ENCODE measurements at regions not wholly inside any gene's neighbourhood (a gene's known extent, or its start where the extent isn't known, plus 50 kb on each side); places are given as distances from the start of the nearest gene placed in this dataset.

GRCh38 chr13:55991666-55992065 is 1149.1 kb upstream of the PRR20A start:
- Histone ChIP-seq H3K4me2 (ENCODE audit: extremely low read depth, insufficient read depth, low read length) (no peak overlapping the region), H2AFZ (ENCODE audit: low read length) (no peak overlapping the region), H4K20me1 (ENCODE audit: control insufficient read depth, extremely low read depth, insufficient read depth, low read length) (no peaks in the 10 kb centered on the region), H3K4me3 (replicated peaks in 1 of 4; ENCODE audit: control extremely low read depth in 1 of 4, insufficient read depth in 1 of 4, low read depth in 3 of 4, low read length in 4 of 4) (no peak overlapping the region), H3K27me3 (ENCODE audit: control insufficient read depth, insufficient read depth, low read length) (no peaks in the 10 kb centered on the region), H3K79me2 (ENCODE audit: control insufficient read depth, insufficient read depth, low read length) (no peaks in the 10 kb centered on the region), H3K27ac (ENCODE audit: insufficient read depth, low read length) (no peak overlapping the region), H3K9ac (ENCODE audit: insufficient read depth, low read length) (no peak overlapping the region), H3K4me1 (ENCODE audit: control insufficient read depth, extremely low read depth, insufficient read depth, low read length) (no peaks in the 10 kb centered on the region), H3K36me3 (ENCODE audit: control insufficient read depth, insufficient read depth, low read length) (no peaks in the 10 kb centered on the region), H3K9me3 (ENCODE audit: control insufficient read depth, insufficient read depth, low read depth, low read length) (no peaks in the 10 kb centered on the region)
- TF ChIP-seq EZH2 (IDR thresholded peaks at IDR 0.05; ENCODE audit: low read length, missing control alignments) (no peak), CTCF (conservative IDR thresholded peaks at IDR 0.05 in 1 of 2, IDR thresholded peaks at IDR 0.05 in 1 of 2; ENCODE audit: low read depth in 1 of 2, low read length in 2 of 2) (no peak)
- no peak for DNase-seq (ENCODE audit: low read depth in 2 of 2)

DNA sequence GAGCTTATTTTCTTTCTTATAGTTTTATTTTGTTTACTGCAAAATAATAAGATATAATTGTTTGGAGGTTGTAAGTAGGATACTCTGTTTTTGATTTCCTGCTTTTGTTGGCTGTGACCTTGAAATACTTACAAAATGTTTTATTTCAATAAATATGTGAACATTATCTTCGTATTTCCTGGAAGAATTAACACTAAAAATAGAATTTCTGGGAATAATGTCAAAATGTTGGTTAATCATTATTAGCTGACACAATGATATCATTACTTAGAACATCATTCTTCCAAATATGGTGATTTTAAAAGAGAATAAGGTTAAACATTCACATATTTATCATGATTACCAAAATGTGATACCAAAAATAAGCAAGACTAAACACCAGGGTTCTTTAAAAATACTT is 1148.6 kb upstream of the PRR20A start:
- Histone ChIP-seq H3K79me2 (ENCODE audit: control insufficient read depth, insufficient read depth, low read length) (no peaks in the 10 kb centered on the region), H2AFZ (ENCODE audit: low read length) (no peak overlapping the region), H3K9me3 (ENCODE audit: control insufficient read depth, insufficient read depth, low read depth, low read length) (no peaks in the 10 kb centered on the region), H3K36me3 (ENCODE audit: control insufficient read depth, insufficient read depth, low read length) (no peaks in the 10 kb centered on the region), H4K20me1 (ENCODE audit: control insufficient read depth, extremely low read depth, insufficient read depth, low read length) (no peaks in the 10 kb centered on the region), H3K4me2 (ENCODE audit: extremely low read depth, insufficient read depth, low read length) (no peak overlapping the region), H3K27ac (ENCODE audit: insufficient read depth, low read length) (no peak overlapping the region), H3K9ac (ENCODE audit: insufficient read depth, low read length) (no peak overlapping the region), H3K27me3 (ENCODE audit: control insufficient read depth, insufficient read depth, low read length) (no peaks in the 10 kb centered on the region), H3K4me1 (ENCODE audit: control insufficient read depth, extremely low read depth, insufficient read depth, low read length) (no peaks in the 10 kb centered on the region), H3K4me3 (replicated peaks in 1 of 4; ENCODE audit: control extremely low read depth in 1 of 4, insufficient read depth in 1 of 4, low read depth in 3 of 4, low read length in 4 of 4) (no peak overlapping the region)
- no peak for TF ChIP-seq CTCF (conservative IDR thresholded peaks at IDR 0.05 in 1 of 2, IDR thresholded peaks at IDR 0.05 in 1 of 2; ENCODE audit: low read depth in 1 of 2, low read length in 2 of 2)
- no peak for TF ChIP-seq EZH2 (IDR thresholded peaks at IDR 0.05; ENCODE audit: low read length, missing control alignments)
- no peak for DNase-seq (ENCODE audit: low read depth in 2 of 2)

DNA sequence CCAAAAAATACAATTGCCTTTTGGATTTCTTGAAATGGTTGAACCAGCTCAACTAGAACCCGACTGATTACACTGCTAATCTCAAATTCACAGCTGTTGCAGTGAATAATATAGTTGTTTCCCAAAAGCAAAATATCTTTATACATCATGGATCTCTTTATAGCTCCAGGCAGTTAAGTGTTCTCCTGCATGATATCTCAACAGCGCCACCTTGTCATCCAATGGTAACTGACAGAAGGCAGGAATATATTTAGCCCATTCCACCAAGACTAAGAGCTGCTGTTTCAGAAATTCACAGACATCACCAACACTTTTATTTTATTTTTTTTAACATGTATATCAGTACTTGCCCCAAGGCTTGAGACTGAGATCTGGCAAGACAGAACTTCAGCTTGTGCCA is 1141.0 kb upstream of the PRR20A start:
- TF ChIP-seq EZH2 (IDR thresholded peaks at IDR 0.05; ENCODE audit: low read length, missing control alignments), result no peak
- H3K27me3 ChIP-seq (ENCODE audit: control insufficient read depth, insufficient read depth, low read length), result no peaks in the 10 kb centered on the region
- H4K20me1 ChIP-seq (ENCODE audit: control insufficient read depth, extremely low read depth, insufficient read depth, low read length), result no peaks in the 10 kb centered on the region
- H3K4me1 ChIP-seq (ENCODE audit: control insufficient read depth, extremely low read depth, insufficient read depth, low read length), result no peaks in the 10 kb centered on the region
- no peaks in the 10 kb centered on the region for H3K9me3 ChIP-seq (ENCODE audit: control insufficient read depth, insufficient read depth, low read depth, low read length)
- no peak overlapping the region for H3K4me2 ChIP-seq (ENCODE audit: extremely low read depth, insufficient read depth, low read length)
- no peak overlapping the region for H3K9ac ChIP-seq (ENCODE audit: insufficient read depth, low read length)
- no peak overlapping the region for H2AFZ ChIP-seq (ENCODE audit: low read length)
- no peak for DNase-seq (ENCODE audit: low read depth in 2 of 2)
- no peak overlapping the region for H3K4me3 ChIP-seq (replicated peaks in 1 of 4; ENCODE audit: control extremely low read depth in 1 of 4, insufficient read depth in 1 of 4, low read depth in 3 of 4, low read length in 4 of 4)
- no peaks in the 10 kb centered on the region for H3K36me3 ChIP-seq (ENCODE audit: control insufficient read depth, insufficient read depth, low read length)
- H3K27ac ChIP-seq (ENCODE audit: insufficient read depth, low read length), result no peak overlapping the region
- no peaks in the 10 kb centered on the region for H3K79me2 ChIP-seq (ENCODE audit: control insufficient read depth, insufficient read depth, low read length)
